ENCODE measurements at regions not wholly inside any gene's neighbourhood (a gene's known extent, or its start where the extent isn't known, plus 50 kb on each side); places are given as distances from the start of the nearest gene placed in this dataset.

DNA sequence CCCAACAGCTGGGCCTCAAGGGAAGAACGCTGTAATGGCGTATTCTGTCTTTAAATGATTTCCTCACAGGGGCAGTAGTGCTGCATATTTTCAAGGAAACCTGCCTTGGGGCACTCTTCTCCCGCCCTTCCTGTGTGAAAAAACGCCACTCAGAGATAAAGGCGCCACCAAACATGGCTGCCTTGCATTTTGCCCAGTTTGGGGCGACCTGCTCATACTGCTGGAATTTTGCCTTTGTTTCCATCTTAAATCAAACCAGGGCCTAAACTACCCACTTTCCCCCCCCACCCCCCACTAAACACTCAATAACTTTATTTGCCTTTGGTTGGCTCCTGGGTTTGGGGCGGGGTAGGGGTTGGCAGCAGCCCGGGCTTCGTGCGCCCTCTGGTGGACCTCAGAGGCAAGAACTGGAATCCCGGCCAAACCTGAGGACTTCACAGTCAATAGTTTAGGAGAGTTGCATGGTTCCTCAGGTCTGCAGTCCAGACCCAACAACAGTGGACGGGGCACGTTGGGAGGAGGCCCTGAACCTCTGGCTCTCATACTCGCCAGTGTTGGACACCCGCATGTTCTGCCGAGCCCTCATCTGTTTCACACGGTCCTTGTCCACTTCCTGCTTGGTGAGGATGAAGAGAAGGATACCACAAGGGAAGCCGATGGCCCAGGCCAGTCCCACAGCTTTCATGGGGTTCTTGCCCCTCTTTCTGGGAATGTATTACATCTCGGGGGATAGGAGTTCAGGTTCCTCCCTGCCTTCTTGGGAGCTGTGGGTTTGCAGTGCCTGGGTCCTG is 220.1 kb upstream of the STK26 start:
- Mint-ChIP-seq H3K4me3 (no peak overlapping the region), H3K9me3 (no peaks in the 10 kb centered on the region), H3K36me3 (ENCODE audit: low read depth) (peaks cover 2% of the 10 kb centered on the region), H3K4me1 (no peaks in the 10 kb centered on the region), H3K27ac (no peak overlapping the region), H3K27me3 (no peaks in the 10 kb centered on the region)
- intact Hi-C loops (cut with micrococcal nuclease), result no loop called here
- peak; percentile 59 for DNase-seq

DNA sequence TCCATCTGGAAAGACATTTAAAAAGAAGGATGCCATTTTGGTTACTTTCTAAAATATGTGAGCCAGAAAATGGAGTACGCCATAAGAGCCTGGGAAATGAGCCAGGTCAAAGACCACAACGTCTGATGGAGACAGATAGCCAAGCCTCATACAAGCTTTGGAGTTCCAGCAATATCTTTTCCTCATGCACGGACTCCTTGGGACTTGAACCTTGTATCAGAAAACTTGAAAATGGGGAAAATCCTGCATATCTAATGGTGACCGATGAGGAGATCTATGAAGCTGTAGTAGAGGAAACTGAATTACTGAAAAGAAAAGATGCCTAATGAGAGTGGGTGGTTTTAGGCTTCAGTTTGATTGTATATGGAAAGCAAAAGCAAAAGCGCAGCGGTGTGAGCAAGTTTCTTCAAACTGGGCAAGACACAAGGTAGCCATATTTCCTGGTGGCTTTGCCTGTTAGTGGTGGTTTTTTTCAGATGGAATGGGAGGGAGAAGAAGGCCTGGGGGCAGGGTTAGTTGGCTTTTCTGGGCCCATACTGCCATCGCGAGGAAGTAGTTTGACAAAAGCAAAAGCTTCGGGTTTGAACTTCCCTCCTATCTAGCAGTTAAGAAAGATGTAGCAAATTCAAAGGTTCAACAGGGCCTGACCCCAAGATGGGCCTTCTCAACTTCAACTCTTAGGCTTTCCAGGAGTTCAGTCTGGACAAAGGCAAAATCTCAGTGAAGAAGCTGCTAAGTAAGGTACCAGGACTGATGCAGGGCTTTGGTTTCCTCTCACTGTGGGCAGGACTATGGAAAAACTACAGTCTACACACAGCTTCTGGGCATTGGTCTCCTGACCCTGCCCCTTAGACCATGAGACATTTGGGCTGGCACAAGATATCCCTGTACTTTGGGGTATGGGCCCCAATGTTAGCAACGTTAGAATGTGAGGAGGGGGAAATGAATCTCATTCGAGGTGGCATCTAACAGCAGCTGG is 210.0 kb upstream of the STK26 start:
- peak overlapping the region; percentile 77 for H3K4me3 Mint-ChIP-seq
- intact Hi-C loops (cut with micrococcal nuclease), result loop anchor here (2.0 to 10.0 kb wide), 2 partner anchors 16 to 838 kb away; no protein-coding TSS in a partner anchor
- H3K36me3 Mint-ChIP-seq (ENCODE audit: low read depth), result peaks cover 3% of the 10 kb centered on the region
- no peaks in the 10 kb centered on the region for H3K9me3 Mint-ChIP-seq
- H3K27me3 Mint-ChIP-seq, result no peaks in the 10 kb centered on the region
- peak overlapping the region; percentile 84 for H3K27ac Mint-ChIP-seq
- H3K4me1 Mint-ChIP-seq, result peaks cover 25% of the 10 kb centered on the region
- peak; percentile 93 for DNase-seq

DNA sequence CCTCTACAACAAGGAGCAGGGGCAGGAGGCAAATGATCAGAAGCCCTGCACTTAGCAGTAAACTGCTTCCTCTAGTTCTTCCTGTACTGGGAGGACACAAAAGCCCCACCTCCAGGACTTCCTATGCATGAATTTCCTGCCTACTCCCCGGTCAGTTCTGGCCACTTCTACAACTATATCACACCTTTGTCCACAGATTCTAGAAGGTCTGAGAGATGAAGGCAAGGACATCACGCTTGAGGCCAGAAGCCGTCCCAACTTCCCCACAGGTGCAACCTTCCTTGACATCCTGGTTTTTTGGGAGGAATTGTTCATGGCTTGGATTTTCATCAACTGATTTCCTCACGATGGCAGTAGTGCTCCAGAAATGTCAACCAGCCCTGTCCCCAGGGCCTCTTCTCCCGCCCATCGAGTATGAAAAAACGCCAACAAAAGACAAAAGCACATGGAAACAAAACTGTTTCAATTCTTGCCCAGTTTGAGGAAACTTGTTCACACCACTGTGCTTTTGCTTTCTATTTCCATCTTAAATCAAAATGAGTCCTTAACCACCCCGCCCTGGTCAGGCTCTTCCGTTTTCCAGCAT is 206.5 kb upstream of the STK26 start:
- Mint-ChIP-seq H3K9me3 (no peaks in the 10 kb centered on the region), H3K4me3 (peak overlapping the region; percentile 72), H3K27ac (peak overlapping the region; percentile 66), H3K27me3 (no peaks in the 10 kb centered on the region), H3K36me3 (ENCODE audit: low read depth) (peaks cover 7% of the 10 kb centered on the region), H3K4me1 (peaks cover 33% of the 10 kb centered on the region)
- peak; percentile 91 for DNase-seq
- intact Hi-C loops (cut with micrococcal nuclease), result loop anchor here (10.0 kb wide), 1 partner anchor 842 kb away; no protein-coding TSS in a partner anchor

DNA sequence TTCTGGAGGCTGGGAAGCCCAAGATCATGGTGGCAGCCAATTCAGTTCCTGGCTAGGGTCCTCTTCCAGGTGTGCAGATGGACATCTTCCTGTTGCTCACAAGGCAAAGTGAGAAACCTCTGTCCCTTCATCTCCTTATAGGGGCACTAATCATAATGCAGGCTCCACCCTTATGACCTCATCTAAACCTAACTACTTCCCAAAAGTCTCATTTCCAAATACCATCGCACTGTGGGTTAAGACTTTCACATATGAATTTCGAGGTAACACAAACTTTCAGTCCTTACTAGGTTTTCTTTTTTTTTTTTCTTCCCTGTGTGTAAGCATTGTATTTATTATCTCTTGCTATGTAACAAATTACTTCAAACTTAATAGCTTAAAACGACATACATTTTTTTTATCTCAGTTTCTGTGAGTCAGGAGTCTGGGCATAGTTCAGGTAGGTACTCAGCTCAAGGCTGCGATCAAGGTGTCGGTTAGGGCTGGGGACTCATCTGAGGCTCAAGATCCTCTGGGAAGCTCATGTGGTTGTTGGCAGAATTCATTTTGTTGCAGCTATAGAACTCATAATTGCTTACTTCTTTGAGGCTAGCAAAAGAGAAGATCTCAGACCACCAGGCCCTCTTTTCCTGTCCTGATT is 204.7 kb upstream of the STK26 start:
- Mint-ChIP-seq H3K9me3 (no peaks in the 10 kb centered on the region), H3K27ac (no peak overlapping the region), H3K4me1 (peaks cover 27% of the 10 kb centered on the region), H3K36me3 (ENCODE audit: low read depth) (peaks cover 14% of the 10 kb centered on the region), H3K27me3 (no peaks in the 10 kb centered on the region), H3K4me3 (no peak overlapping the region)
- DNase-seq, result no peak
- intact Hi-C loops (cut with micrococcal nuclease), result loop anchor here (10.0 kb wide), 1 partner anchor 844 kb away; no protein-coding TSS in a partner anchor

DNA sequence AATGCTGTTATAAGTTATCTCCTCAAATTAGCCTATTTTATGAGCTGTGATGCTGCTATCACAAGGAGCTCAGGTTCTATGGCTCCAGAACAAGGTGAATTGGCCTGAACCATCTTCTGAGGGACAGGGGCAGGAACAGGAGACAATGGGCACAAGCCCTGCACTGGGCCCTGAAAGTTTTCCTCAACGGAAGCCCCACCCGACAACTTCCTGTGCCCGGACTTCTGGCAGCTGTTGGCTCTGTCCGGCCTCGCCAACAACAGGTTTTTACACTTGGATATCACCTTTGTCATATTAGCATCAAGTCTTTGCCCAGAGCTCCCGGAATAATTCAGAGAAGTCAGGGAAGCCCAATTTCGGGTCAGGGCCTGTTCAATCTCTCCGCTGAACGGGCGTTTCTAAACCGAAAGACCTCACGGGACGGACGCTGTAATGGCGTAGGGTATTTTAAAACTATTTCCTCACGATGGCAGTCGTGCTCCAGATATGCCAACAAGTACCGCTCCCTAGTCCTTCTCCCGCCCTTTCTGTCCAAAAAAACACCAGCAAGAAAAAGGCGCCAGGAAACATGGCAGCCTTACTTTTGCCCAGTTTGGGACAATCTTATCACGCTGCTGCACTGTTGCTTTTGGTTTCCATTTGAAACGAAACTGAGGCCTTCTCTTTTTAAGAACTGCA is 201.0 kb upstream of the STK26 start:
- intact Hi-C loops (cut with micrococcal nuclease), result loop anchor here (10.0 kb wide), 1 partner anchor 253 kb away; no protein-coding TSS in a partner anchor
- DNase-seq, result no peak
- H3K36me3 Mint-ChIP-seq (ENCODE audit: low read depth), result peaks cover 13% of the 10 kb centered on the region
- H3K27me3 Mint-ChIP-seq, result no peaks in the 10 kb centered on the region
- H3K4me1 Mint-ChIP-seq, result peaks cover 22% of the 10 kb centered on the region
- peak overlapping the region; percentile 11 for H3K27ac Mint-ChIP-seq
- H3K4me3 Mint-ChIP-seq, result no peak overlapping the region
- no peaks in the 10 kb centered on the region for H3K9me3 Mint-ChIP-seq

DNA sequence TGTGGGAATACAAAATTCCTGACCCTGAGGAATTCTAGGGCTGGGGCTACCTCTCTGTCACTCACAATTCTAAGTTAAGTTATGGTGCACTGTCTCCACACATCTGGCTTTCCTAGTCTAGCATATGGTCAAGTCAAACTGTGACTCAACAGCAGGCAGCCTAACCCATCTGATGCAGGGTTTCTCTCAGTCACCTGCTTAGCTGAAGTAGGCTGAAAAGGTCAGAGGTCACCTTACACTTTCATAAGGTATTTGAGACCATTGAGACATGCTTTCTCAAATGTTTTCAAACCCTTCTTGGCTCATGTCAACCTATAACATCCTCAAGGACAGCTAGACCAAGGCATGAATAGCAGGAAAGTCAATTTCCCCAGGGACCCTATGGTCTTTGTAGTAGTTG is 196.5 kb upstream of the STK26 start:
- Mint-ChIP-seq H3K4me1 (peaks cover 28% of the 10 kb centered on the region), H3K27me3 (no peaks in the 10 kb centered on the region), H3K4me3 (no peak overlapping the region), H3K27ac (no peak overlapping the region), H3K36me3 (ENCODE audit: low read depth) (peaks cover 13% of the 10 kb centered on the region), H3K9me3 (no peaks in the 10 kb centered on the region)
- DNase-seq, result no peak
- intact Hi-C loops (cut with micrococcal nuclease), result loop anchor here (5.0 to 10.0 kb wide), 2 partner anchors 248 to 796 kb away; no protein-coding TSS in a partner anchor

DNA sequence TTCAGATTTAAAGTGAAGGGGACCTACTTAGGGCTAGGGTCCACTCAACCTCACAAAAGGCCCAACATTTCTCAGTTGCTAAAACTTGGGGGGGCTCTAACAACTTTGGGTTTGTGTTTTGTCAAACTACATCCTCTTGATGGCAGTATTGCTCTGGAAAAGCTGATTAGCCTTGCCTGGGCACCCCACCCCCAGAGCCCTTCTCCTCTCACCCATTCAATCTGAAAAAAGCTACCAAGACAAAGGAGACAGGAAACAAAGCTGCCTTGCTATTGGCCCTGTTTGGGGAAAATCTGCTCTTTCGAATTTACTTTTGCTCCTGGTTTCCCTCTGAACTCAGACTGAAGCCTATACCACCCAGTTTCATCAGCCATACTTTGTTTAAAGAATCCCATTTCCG is 195.2 kb upstream of the STK26 start:
- peaks cover 31% of the 10 kb centered on the region for H3K4me1 Mint-ChIP-seq
- peak; percentile 87 for DNase-seq
- no peaks in the 10 kb centered on the region for H3K9me3 Mint-ChIP-seq
- H3K27me3 Mint-ChIP-seq, result no peaks in the 10 kb centered on the region
- H3K36me3 Mint-ChIP-seq (ENCODE audit: low read depth), result peaks cover 7% of the 10 kb centered on the region
- intact Hi-C loops (cut with micrococcal nuclease), result loop anchor here (1.0 to 10.0 kb wide), 4 partner anchors 13 to 794 kb away; no protein-coding TSS in a partner anchor
- H3K4me3 Mint-ChIP-seq, result peak overlapping the region; percentile 88
- H3K27ac Mint-ChIP-seq, result peak overlapping the region; percentile 95

DNA sequence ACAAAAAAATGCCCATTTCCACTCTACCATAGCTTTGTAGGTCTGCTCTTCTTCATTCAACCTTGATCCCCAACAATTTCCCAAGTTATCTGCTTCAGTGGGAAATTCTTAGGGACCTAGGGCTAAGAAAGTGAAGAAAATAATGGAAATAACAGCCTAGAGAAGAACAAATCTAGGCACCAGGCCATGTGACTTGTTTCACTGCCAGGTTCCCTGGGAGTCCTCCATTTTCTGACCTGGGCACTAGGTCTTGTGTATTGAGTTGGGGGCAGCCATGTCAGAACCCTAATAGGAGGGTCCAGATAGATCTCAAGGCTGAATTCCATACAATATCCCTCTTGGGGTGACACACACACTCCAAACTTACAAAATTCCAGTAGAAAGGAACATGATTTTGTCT is 194.6 kb upstream of the STK26 start:
- peak overlapping the region; percentile 88 for H3K4me3 Mint-ChIP-seq
- intact Hi-C loops (cut with micrococcal nuclease), result loop anchor here (1.0 to 10.0 kb wide), 4 partner anchors 13 to 794 kb away; no protein-coding TSS in a partner anchor
- no peaks in the 10 kb centered on the region for H3K9me3 Mint-ChIP-seq
- DNase-seq, result no peak
- no peaks in the 10 kb centered on the region for H3K27me3 Mint-ChIP-seq
- peaks cover 31% of the 10 kb centered on the region for H3K4me1 Mint-ChIP-seq
- peak overlapping the region; percentile 64 for H3K27ac Mint-ChIP-seq
- peaks cover 7% of the 10 kb centered on the region for H3K36me3 Mint-ChIP-seq (ENCODE audit: low read depth)

DNA sequence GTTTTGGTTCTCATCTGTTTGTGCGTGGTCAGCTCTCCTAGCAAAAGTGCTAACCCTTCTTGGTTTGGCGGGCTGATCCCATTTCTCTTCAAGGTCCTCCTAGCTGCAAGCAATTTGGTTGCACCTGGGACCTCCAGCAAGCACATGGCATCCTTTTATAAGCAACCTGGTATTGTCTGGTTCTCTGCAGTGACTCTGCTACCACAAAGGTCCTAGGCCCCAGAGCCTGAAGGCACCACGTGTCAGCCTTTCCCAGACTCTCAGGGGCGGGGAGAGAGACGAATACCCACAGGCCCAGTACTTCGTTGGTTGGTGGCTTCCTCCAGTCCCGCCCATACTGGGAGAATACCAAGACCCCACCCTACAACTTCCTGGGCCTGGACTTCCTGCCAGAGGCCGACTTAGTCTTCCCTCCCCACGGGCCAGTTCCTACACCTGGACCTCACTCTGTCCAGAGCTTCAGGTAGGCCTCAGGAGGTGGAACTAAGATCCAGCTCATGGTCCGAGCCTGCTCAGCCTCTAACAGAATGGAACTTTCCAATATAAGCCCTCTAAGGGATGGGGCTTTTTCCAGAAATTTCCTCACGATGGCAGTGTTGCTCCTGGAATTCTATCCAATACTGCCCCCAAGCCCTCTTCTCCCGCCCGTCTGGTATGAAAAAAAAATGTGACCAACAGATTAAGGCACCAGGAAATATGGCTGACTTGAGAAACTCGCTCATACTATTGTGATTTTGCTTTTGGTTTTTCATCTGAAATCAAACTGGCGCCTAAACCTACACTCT is 192.5 kb upstream of the STK26 start:
- Mint-ChIP-seq H3K36me3 (ENCODE audit: low read depth) (peaks cover 4% of the 10 kb centered on the region), H3K27ac (peak overlapping the region; percentile 94), H3K9me3 (no peaks in the 10 kb centered on the region), H3K4me3 (peak overlapping the region; percentile 94), H3K27me3 (no peaks in the 10 kb centered on the region), H3K4me1 (peaks cover 27% of the 10 kb centered on the region)
- intact Hi-C loops (cut with micrococcal nuclease), result loop anchor here (1.0 to 10.0 kb wide), 3 partner anchors 387 to 944 kb away; partner anchors contain the start of gene MBNL3
- peak; percentile 88 for DNase-seq

DNA sequence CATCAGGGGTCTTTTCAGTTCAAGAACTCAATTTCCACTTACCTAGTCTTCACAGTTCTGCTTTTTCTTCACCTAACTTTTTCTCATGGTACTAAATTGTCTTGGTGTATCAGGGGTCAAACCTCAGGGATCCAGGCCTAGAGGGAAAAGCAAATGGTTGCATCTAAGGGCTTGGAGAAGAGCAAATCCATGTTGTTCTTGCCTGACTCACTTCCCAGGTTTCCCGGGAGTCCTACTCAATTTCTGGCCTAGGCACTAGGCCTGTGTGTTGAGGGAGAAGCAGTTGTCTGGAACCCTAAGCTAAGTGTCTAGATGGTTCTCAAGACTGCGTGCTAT is 191.9 kb upstream of the STK26 start:
- peak overlapping the region; percentile 94 for H3K27ac Mint-ChIP-seq
- H3K36me3 Mint-ChIP-seq (ENCODE audit: low read depth), result peaks cover 4% of the 10 kb centered on the region
- intact Hi-C loops (cut with micrococcal nuclease), result loop anchor here (5.0 to 10.0 kb wide), 2 partner anchors 656 to 944 kb away; partner anchors contain the start of gene MBNL3
- peak overlapping the region; percentile 94 for H3K4me3 Mint-ChIP-seq
- no peak for DNase-seq
- H3K27me3 Mint-ChIP-seq, result no peaks in the 10 kb centered on the region
- peaks cover 22% of the 10 kb centered on the region for H3K4me1 Mint-ChIP-seq
- H3K9me3 Mint-ChIP-seq, result no peaks in the 10 kb centered on the region

DNA sequence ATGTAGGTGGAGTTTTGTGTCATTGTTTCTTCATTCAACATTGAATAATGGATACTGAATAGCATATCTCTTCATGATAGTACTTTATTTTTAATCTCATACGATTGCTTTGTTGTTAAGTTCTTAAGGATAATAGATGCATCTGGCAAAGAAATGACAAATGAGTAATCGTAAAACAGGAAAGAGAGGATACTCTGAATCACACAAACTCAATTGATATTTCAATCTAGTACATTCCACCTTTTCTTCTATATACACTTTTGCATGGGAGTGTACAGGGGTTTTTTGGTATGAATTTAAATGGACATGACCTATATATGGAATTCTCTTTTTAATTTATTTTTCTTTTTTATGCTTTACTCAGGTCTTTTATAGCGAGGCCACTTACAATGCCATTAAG is 186.9 kb upstream of the STK26 start:
- no peak for DNase-seq
- H3K4me3 Mint-ChIP-seq, result no peak overlapping the region
- intact Hi-C loops (cut with micrococcal nuclease), result loop anchor here (10.0 kb wide), 1 partner anchor 939 kb away; no protein-coding TSS in a partner anchor
- H3K27ac Mint-ChIP-seq, result no peak overlapping the region
- peaks cover 7% of the 10 kb centered on the region for H3K4me1 Mint-ChIP-seq
- H3K36me3 Mint-ChIP-seq (ENCODE audit: low read depth), result no peaks in the 10 kb centered on the region
- H3K9me3 Mint-ChIP-seq, result no peaks in the 10 kb centered on the region
- H3K27me3 Mint-ChIP-seq, result no peaks in the 10 kb centered on the region

DNA sequence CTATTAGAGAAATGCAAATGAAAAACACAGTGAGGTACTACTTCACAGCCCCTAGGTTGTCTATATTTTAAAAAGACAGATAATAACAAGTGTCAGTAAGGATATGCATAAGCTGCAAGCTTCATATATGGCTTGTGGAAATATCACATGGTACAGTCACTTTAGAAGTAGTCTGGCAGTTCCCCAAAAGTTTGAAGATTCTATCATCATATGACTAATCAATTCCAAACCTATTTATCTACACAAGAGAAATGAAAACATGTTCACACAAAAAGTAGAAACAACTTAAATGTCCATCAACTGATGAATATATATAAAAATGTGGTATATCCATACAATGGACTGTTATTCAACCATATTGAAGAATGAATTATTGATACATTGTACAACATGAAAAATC is 185.8 kb upstream of the STK26 start:
- Mint-ChIP-seq H3K27ac (no peak overlapping the region), H3K4me3 (no peak overlapping the region), H3K4me1 (peaks cover 3% of the 10 kb centered on the region), H3K36me3 (ENCODE audit: low read depth) (no peaks in the 10 kb centered on the region), H3K27me3 (no peaks in the 10 kb centered on the region), H3K9me3 (no peaks in the 10 kb centered on the region)
- no peak for DNase-seq
- intact Hi-C loops (cut with micrococcal nuclease), result loop anchor here (10.0 kb wide), 1 partner anchor 937 kb away; no protein-coding TSS in a partner anchor

Data from activated CD4-positive, alpha-beta T cell treated with anti-CD3 and anti-CD28 coated beads, Interleukin-2, amount 10 ng/mL, durations not matched to agents 24 days and 14 days (primary cell).